ENCODE measurements at regions not wholly inside any gene's neighbourhood (a gene's known extent, or its start where the extent isn't known, plus 50 kb on each side); places are given as distances from the start of the nearest gene placed in this dataset.

DNA sequence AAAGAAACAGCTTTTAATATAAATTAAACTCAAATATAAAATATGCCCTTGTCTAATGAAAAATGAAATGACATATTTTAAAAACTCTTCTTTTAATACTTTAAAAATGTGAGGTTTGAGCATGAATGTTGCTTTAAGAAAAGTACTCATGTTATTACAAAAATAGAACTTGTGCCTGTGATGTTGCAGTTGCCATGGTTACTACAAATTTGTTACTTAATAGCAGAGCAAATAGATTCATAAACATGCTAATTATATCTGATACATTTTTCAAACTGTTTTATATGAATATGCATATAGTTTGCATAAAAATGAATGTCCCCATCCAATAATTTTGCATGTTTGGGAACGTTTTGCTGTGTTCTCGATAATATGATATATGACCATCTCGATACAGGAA is 152.3 kb upstream of the DPYD start:
- DNase-seq (ENCODE audit: low read depth in 2 of 2) = no peak

DNA sequence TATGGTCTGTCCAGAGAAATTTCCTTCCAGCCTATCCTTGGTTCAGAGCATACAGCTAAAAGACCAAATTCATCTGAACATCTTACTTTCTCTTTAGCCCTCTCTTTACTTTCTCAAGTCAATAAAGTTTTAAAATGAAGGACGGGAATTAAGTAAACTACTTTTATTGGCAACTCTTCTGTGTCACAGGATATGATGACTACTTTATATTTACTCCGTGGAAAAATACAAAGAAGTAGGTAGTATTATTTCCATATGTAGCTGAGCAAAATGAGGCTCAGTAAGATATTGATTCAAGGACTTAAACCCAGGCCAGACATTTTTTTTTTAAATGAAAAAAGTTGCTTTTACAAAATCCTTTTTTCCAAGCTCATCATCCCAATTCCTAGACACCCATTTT is 151.2 kb upstream of the DPYD start:
- DNase-seq (ENCODE audit: low read depth in 2 of 2) = no peak

DNA sequence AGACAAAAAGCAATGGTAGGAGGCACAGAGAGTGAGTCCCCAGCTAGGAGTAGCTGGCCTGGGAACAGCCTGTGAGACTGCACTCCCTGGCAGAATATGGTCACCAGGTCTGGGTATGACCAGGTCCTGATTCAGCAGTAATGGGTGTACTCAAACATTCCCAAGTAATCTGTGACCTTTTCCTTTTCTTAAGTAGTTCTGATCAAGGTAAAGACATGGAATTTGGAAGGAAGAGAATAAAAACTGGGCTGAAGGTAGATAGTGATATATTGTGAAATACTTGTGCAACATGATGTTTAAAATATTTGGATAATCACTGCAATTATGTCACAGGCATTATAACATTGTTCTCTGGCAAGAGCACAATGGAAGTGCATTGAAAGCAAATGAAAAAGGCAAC is 147.2 kb upstream of the DPYD start:
- DNase-seq (ENCODE audit: low read depth in 2 of 2) = no peak

DNA sequence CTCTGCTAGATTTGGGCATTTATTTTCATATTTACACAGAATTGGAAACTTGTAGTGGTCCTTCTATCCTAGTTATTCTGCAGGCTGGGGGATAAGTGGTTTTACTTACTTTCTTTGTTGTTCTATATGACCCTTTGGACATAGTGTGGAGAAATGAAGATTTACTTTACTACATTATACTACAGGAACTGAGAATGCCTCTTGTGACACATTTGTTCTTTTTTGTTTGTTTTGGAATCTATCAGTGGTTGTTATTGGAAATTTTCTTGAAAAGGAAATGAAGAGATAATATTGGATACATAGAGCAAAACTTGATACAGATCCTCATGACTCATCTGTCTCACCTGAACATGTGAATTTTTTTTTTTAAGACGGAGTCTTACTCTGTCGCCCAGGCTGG is 146.1 kb upstream of the DPYD start:
- no peak for DNase-seq (ENCODE audit: low read depth in 2 of 2)

DNA sequence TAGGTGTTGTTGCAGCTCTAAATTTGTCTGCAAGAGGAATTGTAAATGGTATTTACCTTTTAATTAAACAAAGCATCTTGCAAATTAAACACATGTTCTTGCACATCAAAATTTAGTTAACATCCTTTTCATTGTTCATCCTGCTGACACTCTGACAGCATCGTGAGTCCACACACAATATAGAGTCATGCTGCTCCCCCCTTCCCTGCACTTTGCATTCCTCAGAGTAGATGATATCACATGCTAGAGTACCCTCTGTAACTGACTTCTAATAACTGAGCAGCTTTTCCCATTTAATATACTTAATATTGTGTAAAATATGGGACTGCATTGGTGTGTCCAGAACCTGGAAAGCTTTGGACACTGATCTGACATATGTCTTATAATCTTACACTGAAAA is 138.8 kb upstream of the DPYD start:
- no peak for DNase-seq (ENCODE audit: low read depth in 2 of 2)

DNA sequence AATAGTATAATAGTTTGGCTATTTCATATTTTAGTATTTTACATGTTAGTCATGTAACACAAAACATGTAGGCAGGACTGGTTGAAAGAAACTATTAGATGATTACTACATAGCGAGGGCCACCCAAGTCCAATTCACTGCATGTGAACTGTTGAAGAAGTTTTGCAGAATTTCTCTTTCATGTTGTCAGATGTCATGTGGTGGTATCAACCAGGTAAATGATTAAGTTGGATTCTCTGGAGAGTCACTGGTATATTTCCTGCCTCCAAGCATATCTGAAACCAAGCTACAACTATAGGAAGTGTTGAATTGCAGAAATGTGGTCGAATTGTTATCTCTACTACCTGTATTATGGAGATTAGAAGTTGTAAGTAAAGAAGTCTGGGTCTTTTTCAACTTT is 137.8 kb upstream of the DPYD start:
- DNase-seq (ENCODE audit: low read depth in 2 of 2) = no peak

DNA sequence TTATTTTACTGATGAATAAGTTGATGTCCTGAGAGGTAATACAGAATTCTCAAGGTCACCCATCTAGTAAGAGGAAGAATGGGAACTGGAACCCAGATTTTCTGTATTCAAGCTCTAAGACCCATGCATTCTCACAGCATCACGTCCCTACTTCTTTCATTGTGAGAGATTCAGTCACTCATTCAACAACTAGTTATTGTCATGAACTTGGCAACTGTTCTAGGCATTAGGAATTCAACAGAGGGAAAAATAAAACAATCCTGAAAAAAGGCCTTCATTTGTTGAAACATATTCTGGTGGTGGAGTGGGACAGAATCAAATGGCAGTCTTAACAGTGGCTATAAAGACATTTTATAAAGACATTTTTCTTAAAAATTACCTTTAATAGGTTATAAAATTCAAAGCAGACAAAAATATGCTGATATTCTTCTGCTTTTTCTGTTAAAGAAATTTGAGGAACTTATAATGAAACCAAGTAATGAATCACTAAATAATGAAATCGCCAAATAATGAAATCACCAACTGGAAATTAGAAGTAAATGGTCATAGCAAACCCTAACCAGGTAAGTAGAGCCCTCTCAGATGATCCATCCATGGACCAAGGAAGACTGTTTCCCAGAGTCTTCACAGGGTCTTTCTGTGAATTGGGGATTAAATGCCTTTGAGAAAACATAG is 136.5 kb upstream of the DPYD start:
- no peak for DNase-seq (ENCODE audit: low read depth in 2 of 2)

DNA sequence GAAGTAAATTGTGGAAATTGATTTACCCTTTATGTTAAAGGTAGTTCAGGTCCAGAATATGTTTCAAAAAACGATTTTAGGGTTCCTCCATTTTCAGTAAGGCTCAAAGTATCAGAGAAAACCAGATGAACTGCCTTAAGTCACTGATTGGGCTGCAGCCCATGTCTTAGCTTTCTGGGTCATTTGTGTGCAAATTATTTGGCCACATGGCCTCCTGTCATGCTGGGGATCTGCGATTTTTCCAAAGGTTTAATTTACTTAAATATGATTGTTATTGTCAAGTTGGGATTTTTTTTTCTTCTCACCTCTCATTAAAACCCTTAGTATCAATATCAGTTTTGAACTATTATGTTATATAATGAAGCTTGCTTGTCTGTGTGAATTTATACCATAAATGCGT is 135.9 kb upstream of the DPYD start:
- no peak for DNase-seq (ENCODE audit: low read depth in 2 of 2)

DNA sequence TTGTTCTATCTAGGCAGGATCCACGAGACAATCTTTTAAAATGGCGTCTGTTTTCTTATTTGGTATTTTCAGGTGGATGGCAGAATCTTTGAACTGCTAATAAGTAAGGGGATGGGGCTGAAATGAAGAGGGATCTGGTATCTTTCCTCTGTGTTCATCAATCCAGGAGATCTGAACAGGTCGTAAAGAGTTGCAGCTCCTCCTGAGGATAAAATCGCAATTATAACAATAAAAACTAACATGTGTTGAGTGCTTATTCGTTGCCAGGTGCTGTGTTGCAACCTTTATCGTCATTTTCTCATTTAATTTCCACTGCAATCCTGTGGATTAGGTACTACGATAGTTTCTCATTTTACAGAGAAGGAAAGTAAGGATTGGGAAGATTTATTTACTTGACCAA is 134.6 kb upstream of the DPYD start:
- DNase-seq (ENCODE audit: low read depth in 2 of 2) = no peak

DNA sequence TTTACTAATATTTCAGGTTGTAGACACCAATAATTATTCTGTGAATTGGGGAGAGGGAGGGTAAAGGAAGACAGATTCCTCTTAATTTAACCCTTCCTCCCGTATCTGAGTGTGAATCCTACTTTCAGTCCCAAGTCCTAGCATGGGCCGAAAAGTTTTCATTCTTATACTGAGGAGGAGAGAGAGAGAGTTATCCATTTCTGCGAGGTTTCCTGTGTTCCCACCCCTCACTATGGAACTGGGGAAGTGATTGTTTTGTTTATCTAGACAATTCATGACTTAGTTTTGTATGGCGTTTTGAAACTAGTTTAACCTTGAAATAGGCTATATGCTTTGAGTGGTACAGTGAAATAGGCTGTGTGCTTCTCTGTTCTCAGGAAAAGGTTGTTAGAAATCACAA is 134.0 kb upstream of the DPYD start:
- DNase-seq (ENCODE audit: low read depth in 2 of 2) = no peak

DNA sequence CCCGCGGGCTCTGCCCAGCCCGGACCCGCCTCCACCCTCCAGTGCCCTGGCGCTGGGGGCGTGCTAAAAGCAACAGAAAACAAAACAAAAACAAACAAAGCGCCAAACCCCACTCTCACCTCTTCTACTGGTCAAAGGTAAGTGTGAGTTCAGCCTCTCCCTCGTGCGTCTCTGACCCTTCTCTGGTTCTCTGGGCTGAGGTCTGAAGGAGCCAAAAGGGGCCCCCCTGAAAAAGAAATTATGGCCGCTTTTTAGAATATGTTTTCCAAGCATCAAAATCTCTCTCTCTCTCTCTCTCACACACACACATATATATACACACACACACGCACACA is 133.5 kb upstream of the DPYD start:
- DNase-seq (ENCODE audit: low read depth in 2 of 2) = no peak

DNA sequence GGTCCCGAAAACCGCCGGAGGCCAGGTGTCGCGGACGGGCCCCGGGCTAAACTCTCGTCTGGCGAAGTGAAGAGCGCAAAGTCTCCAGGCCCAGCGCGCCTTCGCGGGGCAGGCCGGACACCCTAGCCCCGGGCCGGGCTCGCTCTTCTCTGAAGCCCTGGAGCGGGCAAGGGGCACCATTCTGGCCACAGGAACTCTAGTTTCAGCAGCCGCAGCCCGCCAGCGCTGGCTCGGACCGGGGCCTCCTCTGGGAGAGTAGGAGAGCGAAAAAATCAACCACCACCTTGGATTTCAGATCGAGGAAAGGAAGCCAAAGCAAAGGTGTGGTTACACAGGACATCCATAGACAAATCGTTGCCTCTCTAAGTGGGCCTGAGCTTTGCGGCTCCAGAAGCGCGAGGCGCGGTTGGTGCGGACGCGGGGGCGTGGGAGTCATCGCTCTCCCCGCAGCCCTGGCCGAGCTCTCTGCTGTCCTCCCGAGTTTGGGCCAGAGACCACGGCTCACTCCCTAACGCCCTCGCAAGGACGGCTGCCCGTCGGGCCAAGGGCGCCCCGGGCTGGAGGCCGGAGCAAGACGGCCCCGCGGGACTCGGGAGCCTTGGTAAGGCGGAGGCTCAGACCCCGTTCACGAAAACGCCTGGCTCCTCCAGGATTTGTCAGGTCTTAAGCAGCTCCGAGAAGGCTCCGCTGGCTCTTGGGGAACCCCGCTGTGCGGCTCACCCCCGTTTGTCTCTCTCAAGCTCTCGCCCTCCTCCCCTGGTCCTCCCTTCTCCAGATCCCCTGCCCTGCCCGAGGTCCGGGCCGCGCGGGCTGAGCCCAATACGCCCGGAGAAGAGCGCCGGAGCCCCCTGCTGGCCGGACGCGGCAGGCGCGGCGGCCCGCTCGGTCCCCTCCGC is 132.9 kb upstream of the DPYD start:
- DNase-seq (ENCODE audit: low read depth in 2 of 2) = peak in 1 of 2 donors; percentile 47

DNA sequence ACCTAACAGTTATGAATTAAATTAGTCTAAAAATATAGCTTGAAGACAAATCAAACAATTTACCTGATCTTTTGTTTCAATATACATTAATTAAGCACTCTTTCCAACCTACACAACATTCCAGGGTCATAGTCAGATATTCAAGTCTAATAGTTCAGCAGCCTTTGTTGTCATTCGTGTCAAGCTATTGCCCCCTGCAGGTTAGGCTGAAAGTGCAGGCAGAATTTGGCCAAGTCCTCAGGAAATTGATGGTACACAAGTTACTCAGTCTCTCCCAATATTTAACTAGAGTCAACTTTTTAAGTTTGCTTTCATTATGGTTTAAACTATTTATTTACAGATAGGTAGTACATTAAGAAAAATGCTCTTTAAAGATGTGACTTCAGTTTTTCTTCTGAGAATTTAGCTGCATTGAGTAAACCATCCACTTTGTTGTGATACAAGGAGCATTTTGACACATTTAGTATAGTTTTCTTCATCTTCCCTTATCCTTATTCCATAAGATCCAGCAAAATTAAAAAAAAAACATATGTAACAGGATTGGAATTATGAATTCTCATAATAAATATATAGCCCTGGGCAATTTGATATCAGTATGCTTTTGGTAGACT is 130.3 kb upstream of the DPYD start:
- DNase-seq (ENCODE audit: low read depth in 2 of 2) = peak in 1 of 2 donors; percentile 49

DNA sequence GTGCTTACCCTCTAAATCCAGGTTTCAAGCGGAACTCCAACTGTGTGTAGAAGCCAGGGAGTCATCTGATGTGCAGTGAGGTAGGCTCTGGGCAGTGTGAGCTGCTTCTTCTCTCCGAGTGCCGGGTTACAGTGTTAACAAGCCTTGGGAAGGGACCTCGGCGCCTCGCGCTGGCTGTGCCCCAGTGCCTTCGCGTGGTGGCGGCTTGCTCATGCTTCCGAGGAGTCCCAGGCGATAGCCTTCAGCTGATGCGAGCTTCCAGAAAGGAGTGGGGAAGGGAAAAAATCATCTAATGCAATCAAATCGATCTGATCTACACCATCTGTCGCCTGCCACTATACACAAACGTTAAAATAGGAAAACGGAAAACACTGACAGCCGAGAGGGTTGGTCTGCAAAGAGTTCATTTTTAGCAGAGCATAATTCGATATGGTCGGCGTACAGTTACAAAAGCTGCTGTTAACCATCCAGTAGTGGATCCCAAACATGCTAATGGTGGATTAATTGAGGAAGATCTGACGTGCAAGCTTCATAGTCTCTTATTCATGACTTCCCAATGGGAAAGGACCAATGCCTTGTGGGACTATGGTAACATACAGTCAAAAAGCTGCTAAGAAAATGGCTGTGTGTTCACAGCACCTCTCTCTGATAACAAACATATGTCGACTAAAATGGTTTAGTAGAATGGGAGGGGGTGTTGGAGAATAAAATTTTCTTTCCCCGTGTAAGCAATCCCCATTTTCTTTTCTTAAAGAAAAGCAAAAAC is 128.7 kb upstream of the DPYD start:
- DNase-seq (ENCODE audit: low read depth in 2 of 2) = no peak

DNA sequence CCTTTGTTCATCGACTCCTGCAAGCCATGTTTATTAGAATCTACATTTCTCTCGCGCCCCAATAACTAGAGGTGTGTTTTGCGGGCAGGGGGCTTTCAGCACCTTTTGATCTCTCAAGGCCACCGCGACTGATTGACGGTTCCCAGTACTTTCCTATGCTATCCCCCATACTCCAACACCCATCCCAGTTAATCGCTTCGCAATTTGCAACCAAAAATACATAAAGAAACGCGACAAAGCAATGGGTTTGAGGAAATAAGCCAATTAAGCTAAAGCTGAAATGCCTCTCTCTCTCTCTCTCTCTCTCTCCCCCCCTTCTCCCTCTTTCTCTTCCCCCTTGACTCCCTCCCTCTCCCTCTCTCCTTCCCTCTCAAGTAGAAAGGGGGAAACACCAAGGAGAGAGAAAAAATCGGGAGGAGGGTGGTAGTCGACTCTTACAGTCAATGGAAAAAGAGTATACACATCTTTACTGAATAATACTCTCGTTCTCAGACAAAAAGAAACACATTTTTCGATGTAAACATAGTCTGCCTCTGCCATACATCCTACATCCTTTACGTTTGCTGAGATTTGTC is 128.0 kb upstream of the DPYD start:
- no peak for DNase-seq (ENCODE audit: low read depth in 2 of 2)

DNA sequence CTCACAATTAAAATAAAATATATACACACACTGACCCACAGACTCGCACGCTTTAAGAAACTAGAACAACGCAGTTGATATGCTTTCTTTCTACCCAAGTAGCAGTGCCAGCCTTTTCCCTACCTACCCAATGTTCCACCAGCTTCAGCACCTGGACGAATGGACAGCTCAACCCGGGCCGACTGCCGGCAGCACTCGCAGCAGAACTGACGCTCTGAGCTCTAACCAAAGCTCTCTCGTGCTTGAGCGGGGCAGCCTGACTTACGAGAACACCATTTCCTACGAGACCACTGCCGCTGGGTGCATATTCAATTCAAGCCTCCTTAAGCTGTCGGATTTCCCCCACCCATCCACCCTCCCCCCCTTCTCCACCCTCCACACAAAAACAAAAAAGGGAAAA is 127.4 kb upstream of the DPYD start:
- DNase-seq (ENCODE audit: low read depth in 2 of 2) = peak; percentile 58

DNA sequence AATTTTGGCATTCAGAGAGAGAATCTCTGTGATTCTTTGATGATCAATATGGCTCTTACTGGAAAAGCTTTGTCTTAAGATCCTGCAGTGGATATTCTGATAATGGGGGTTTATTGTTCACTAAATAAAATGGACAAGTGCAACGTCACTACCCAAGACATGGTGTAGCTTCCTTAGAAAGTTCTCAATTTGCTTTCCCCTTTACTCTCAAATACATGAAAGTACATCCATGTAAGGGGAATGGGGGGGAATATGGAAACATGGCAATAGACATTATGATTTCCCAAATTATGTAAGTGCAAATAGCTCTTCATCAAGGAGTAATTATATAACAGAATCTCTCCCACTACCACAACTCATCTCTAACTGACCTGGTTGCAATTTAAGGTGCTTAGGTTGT is 126.3 kb upstream of the DPYD start:
- no peak for DNase-seq (ENCODE audit: low read depth in 2 of 2)

DNA sequence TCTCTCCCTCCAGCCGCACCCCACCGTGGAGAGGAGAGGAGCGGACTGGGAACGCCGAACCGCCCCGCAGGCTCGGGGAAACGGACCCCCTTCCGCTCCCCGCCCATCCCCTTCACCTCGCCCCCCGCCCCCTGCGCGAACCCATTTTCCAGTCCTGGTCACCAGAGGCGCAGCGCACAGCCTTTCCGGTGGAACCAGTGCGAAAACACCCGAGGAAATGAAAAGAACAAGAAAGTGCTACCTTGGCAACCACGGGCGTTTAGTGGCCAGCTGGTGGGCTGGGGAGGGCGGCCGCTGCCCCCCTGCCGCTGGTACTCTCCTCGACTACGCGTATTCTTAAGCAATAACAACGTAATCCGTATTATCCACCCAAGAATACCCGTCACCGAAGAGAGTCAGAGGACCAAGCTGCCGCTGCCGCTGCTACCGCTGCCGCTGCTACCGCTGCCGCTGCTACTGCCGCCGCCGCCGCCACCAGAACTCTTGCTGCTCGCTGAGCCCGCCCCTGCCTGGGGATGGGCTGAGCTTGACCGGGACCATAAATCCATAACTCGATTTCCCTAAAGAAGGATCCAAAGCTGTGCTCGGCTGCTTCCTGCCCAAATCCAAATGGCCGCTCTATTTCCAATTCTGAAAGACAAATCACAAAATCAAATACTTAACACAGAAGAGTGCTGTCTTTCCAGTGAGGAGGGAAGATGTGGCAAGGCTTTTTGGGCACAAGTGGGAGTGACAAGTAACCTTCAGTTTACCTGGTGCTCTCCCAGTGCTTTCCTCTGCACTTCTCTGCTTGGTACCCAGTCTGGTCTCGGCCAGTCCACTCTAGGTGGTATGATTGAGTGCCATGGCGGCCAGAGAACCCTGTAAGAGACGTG is 125.2 kb upstream of the DPYD start:
- no peak for DNase-seq (ENCODE audit: low read depth in 2 of 2)

DNA sequence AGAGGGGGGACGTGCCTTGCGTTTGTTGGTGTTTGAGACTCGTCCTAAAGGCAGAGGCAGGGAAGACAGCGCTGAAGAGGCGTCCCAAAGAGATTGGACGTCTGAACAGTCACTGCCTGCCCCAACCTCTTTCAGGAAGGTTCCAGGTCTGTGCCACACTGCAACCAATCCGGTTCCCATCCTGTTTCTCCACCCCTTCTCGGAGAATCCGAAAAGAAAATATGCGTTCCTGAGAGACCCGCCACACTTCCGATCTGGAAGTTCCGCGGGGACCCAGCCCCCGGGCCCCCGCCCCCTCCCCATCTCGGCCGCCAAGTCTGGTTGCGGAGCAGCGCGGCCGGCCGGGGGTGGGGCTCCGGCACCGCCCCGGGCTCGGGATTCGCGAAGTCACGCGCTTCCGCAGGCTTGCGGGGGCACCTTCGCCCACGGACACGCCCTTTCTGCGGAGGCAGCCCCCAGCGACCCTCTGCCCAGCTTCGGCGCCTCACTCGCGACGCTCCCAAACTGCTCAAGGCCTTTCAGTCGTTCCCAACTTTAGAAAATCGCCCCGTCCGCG is 124.5 kb upstream of the DPYD start:
- DNase-seq (ENCODE audit: low read depth in 2 of 2) = no peak

DNA sequence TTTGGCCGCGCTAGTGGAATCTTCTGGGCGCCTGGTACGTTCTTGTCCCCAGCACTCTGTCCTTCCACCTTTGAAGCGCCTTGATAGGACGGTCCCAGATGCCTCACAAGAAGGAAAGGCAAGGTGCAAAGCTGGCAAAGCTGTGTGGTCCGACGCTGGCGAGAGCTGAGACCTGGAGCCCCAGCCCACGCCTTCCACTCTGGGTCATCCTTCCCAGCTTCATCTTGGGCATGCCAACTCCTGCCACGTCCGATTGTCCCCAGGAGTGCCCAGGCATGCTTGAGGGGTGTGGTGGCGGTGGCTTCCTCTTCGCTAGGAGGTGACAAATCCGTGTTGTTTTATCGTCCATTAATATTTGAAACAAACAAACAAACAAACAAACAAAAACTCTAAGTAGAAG is 123.9 kb upstream of the DPYD start:
- DNase-seq (ENCODE audit: low read depth in 2 of 2) = no peak
